H1 (cell line): ENCODE measurements at regions not wholly inside any gene's neighbourhood (a gene's known extent, or its start where the extent isn't known, plus 50 kb on each side); places are given as distances from the start of the nearest gene placed in this dataset.

ENCODE experiments used
- CTCF ChIA-PET: fragments of 300-600 bp; sonication (Branson Sonifier 250); formaldehyde crosslinking; loops from one replicate; lab custom pipeline; 2021; ENCODE audit not compliant: partially characterized antibody; lab: Charles Lee
- POLR2A ChIA-PET: fragments of 300-600 bp; sonication (Branson Sonifier 250); formaldehyde crosslinking; loops from one replicate; lab custom pipeline; 2021; ENCODE audit warnings: inconsistent platforms; ENCODE audit not compliant: partially characterized antibody; lab: Charles Lee
- DNase-seq, 2 experiments: peaks; one replicate each; pipeline versions ENCODE4 v3.0.0 to v3.0.0-alpha.2; 2010 to 2022; ENCODE audit warnings: low spot score in 2 of 2, low read depth in 1 of 2, mixed read lengths in 1 of 2
- FAIRE-seq: peaks from 2 replicates; lab custom pipeline; 2011; peaks lifted over from hg19 to GRCh38; lab: Jason Lieb, UNC
- H2AFZ ChIP-seq: 2 replicates; pipeline ENCODE4 v1.8.1; 2012; ENCODE audit warnings: low read length, inconsistent platforms
- H2AK5ac ChIP-seq: 2 replicates; pipeline ENCODE4 v1.6.1; 2013; ENCODE audit warnings: low read depth, low read length
- H2BK120ac ChIP-seq: replicated peaks from 2 replicates; pipeline ENCODE3; 2013; ENCODE audit warnings: low read depth, low read length, inconsistent platforms
- H2BK12ac ChIP-seq: 2 replicates; pipeline ENCODE4 v1.6.1; 2013; ENCODE audit warnings: low read depth, low read length
- H2BK15ac ChIP-seq: 2 replicates; pipeline ENCODE4 v1.6.1; 2013; ENCODE audit warnings: low read length
- H2BK20ac ChIP-seq: 2 replicates; pipeline ENCODE4 v1.6.1; 2013; ENCODE audit warnings: low read length
- H2BK5ac ChIP-seq: 2 replicates; pipeline ENCODE4 v1.6.1; 2013; ENCODE audit warnings: low read depth, low read length
- H3K14ac ChIP-seq: 2 replicates; pipeline ENCODE4 v1.6.1; 2013; ENCODE audit warnings: inconsistent platforms; ENCODE audit not compliant: insufficient read length
- H3K18ac ChIP-seq: 2 replicates; pipeline ENCODE4 v1.6.1; 2013; ENCODE audit warnings: low read length; ENCODE audit errors: extremely low read depth
- H3K23ac ChIP-seq: 2 replicates; pipeline ENCODE4 v1.6.1; 2013; ENCODE audit warnings: inconsistent platforms; ENCODE audit not compliant: insufficient read length
- H3K23me2 ChIP-seq: 2 replicates; pipeline ENCODE4 v1.6.1; 2013; ENCODE audit warnings: low read depth, low read length
- H3K27ac ChIP-seq: 2 replicates; pipeline ENCODE4 v1.6.1; 2011; ENCODE audit warnings: low read depth, low read length, inconsistent platforms
- H3K27me3 ChIP-seq, 4 experiments: replicated peaks in 1 of 4; 1 replicate in 1 of 4; 2 replicates in 3 of 4; pipeline versions ENCODE4 v1.6.1 to v1.8.1; 2011 to 2013; ENCODE audit warnings: low read length in 3 of 4, mild to moderate bottlenecking in 3 of 4, inconsistent platforms in 2 of 4, mixed read lengths in 2 of 4, moderate library complexity in 1 of 4; ENCODE audit not compliant: control insufficient read depth in 3 of 4, insufficient read depth in 3 of 4; ENCODE audit errors: extremely low read depth in 1 of 4
- H3K36me3 ChIP-seq, 4 experiments: 2 replicates each; pipeline versions ENCODE4 v1.6.1 to v1.8.1; 2011 to 2013; ENCODE audit warnings: mild to moderate bottlenecking in 4 of 4, low read length in 3 of 4, moderate library complexity in 2 of 4, control low read depth in 1 of 4, inconsistent platforms in 1 of 4; ENCODE audit not compliant: insufficient read depth in 4 of 4, control insufficient read depth in 2 of 4
- H3K4ac ChIP-seq: replicated peaks from 2 replicates; pipeline ENCODE3; 2013; ENCODE audit warnings: low read length, low read depth, mixed read lengths, inconsistent platforms; ENCODE audit not compliant: insufficient read length
- H3K4me1 ChIP-seq, 4 experiments: replicated peaks in 1 of 4; 1 replicate in 1 of 4; 2 replicates in 3 of 4; pipeline versions ENCODE4 v1.6.1 to v1.8.1; 2011 to 2013; ENCODE audit warnings: low read length in 3 of 4, inconsistent platforms in 2 of 4, mixed read lengths in 1 of 4; ENCODE audit not compliant: insufficient read depth in 4 of 4, control insufficient read depth in 3 of 4
- H3K4me2 ChIP-seq, 2 experiments: 2 replicates each; pipeline versions ENCODE4 v1.6.1 to v1.8.1; 2011 to 2013; ENCODE audit warnings: low read depth in 2 of 2, low read length in 2 of 2, control low read depth in 1 of 2, inconsistent platforms in 1 of 2, mild to moderate bottlenecking in 1 of 2; ENCODE audit not compliant: insufficient read depth in 1 of 2
- H3K4me3 ChIP-seq, 4 experiments: fragments of 200-600, 300-600 bp in 1 of 4; sonication (generic), shearing (Covaris generic), sonication (Bioruptor Twin) in 1 of 4; 2 replicates each; pipeline versions ENCODE4 v1.5.1 to v1.8.1; 2011 to 2016; ENCODE audit warnings: low read length in 4 of 4, low read depth in 3 of 4, control low read depth in 2 of 4, inconsistent platforms in 2 of 4, mild to moderate bottlenecking in 2 of 4, mixed read lengths in 1 of 4, moderate library complexity in 1 of 4; ENCODE audit not compliant: insufficient read depth in 2 of 4; ENCODE audit errors: extremely low read depth in 1 of 4
- H3K56ac ChIP-seq: replicated peaks from 2 replicates; pipeline ENCODE3; 2013; ENCODE audit warnings: low read depth, mild to moderate bottlenecking, mixed read lengths, low read length, inconsistent platforms; ENCODE audit not compliant: insufficient read length
- H3K79me1 ChIP-seq: 2 replicates; pipeline ENCODE4 v1.6.1; 2013; ENCODE audit warnings: low read depth, low read length, control low read depth
- H3K79me2 ChIP-seq, 2 experiments: 2 replicates each; pipeline versions ENCODE4 v1.6.1 to v1.8.1; 2012 to 2013; ENCODE audit warnings: low read length in 2 of 2, mild to moderate bottlenecking in 2 of 2, inconsistent platforms in 1 of 2; ENCODE audit not compliant: insufficient read depth in 2 of 2, control insufficient read depth in 1 of 2
- H3K9ac ChIP-seq, 4 experiments: replicated peaks in 1 of 4; 1 replicate in 1 of 4; 2 replicates in 3 of 4; pipeline versions ENCODE4 v1.6.1 to v1.8.1; 2011 to 2013; ENCODE audit warnings: low read depth in 3 of 4, low read length in 3 of 4, control low read depth in 2 of 4, mild to moderate bottlenecking in 2 of 4, moderate library complexity in 2 of 4, inconsistent platforms in 1 of 4; ENCODE audit errors: extremely low read depth in 1 of 4
- H3K9me3 ChIP-seq, 2 experiments: 2 replicates each; pipeline versions ENCODE4 v1.6.1 to v1.8.1; 2012 to 2013; ENCODE audit warnings: mild to moderate bottlenecking in 2 of 2, moderate library complexity in 2 of 2, control low read depth in 1 of 2, inconsistent platforms in 1 of 2, low read depth in 1 of 2, low read length in 1 of 2, mixed read lengths in 1 of 2; ENCODE audit not compliant: insufficient read depth in 2 of 2
- H4K20me1 ChIP-seq, 2 experiments: replicated peaks in 1 of 2; 2 replicates each; pipeline versions ENCODE3 to v1.8.1; 2011 to 2013; ENCODE audit warnings: inconsistent platforms in 2 of 2, low read length in 2 of 2, mild to moderate bottlenecking in 1 of 2; ENCODE audit not compliant: insufficient read depth in 2 of 2, control insufficient read depth in 1 of 2
- H4K5ac ChIP-seq: 2 replicates; pipeline ENCODE4 v1.6.1; 2013; ENCODE audit warnings: low read length, low read depth, mixed read lengths, inconsistent platforms; ENCODE audit not compliant: insufficient read length
- H4K8ac ChIP-seq: 2 replicates; pipeline ENCODE4 v1.8.0; 2013; ENCODE audit warnings: mild to moderate bottlenecking, moderate library complexity, low read length, inconsistent platforms; ENCODE audit not compliant: insufficient read depth; ENCODE audit errors: extremely low read depth
- H4K91ac ChIP-seq: replicated peaks from 2 replicates; pipeline ENCODE3; 2013; ENCODE audit warnings: low read length, mixed read lengths, inconsistent platforms; ENCODE audit not compliant: insufficient read length
- BCL11A ChIP-seq, 2 experiments: IDR thresholded peaks; one replicate each; pipeline ENCODE4 v1.6.1; 2011; ENCODE audit warnings: low read depth in 2 of 2, low read length in 2 of 2, mild to moderate bottlenecking in 2 of 2
- CBX5 ChIP-seq: fragments of 300-800, 300-1000 bp; sonication (generic); IDR thresholded peaks from 2 replicates; pipeline ENCODE4 v1.7.1; 2016; ENCODE audit warnings: antibody characterized with exemption, low read length, low read depth
- CHD2 ChIP-seq: IDR thresholded peaks from 2 replicates; pipeline ENCODE4 v1.6.1; 2012; ENCODE audit warnings: low read length, improper control_type of control experiment
- CREB1 ChIP-seq: IDR thresholded peaks from 2 replicates; pipeline ENCODE4 v1.6.1; 2012; ENCODE audit warnings: inconsistent platforms
- EP300 ChIP-seq, 2 experiments: IDR thresholded peaks; 1 replicate in 1 of 2; 2 replicates in 1 of 2; pipeline ENCODE4 v1.6.1; 2011 to 2012; ENCODE audit warnings: low read depth in 2 of 2, low read length in 2 of 2, mild to moderate bottlenecking in 2 of 2, borderline replicate concordance in 1 of 2, inconsistent platforms in 1 of 2, moderate library complexity in 1 of 2
- KDM4A ChIP-seq: IDR thresholded peaks from one replicate; pipeline ENCODE4 v1.7.1; 2012; ENCODE audit warnings: low read depth, mild to moderate bottlenecking, moderate library complexity, low read length, inconsistent platforms; ENCODE audit not compliant: severe bottlenecking
- NANOG ChIP-seq: IDR thresholded peaks from 2 replicates; pipeline ENCODE4 v1.6.1; 2011; ENCODE audit warnings: low read length, low read depth, mild to moderate bottlenecking, inconsistent platforms; ENCODE audit not compliant: insufficient read depth, poor library complexity, severe bottlenecking
- NRF1 ChIP-seq: IDR thresholded peaks from 2 replicates; pipeline ENCODE4 v1.6.1; 2011; ENCODE audit warnings: mild to moderate bottlenecking, low read depth, low read length, improper control_type of control experiment
- POLR2AphosphoS5 ChIP-seq: IDR thresholded peaks from 2 replicates; pipeline ENCODE4 v1.6.1; 2011; ENCODE audit warnings: low read depth, low read length
- RXRA ChIP-seq: IDR thresholded peaks from 2 replicates; pipeline ENCODE4 v1.6.1; 2011; ENCODE audit warnings: low read depth, mild to moderate bottlenecking, low read length, moderate library complexity; ENCODE audit not compliant: insufficient read depth
- SIN3A ChIP-seq, 2 experiments: IDR thresholded peaks in 1 of 2; conservative IDR thresholded peaks in 1 of 2; 2 replicates each; pipeline ENCODE4 v1.6.1; 2011 to 2012; ENCODE audit warnings: low read length in 2 of 2, improper control_type of control experiment in 1 of 2, low read depth in 1 of 2, mild to moderate bottlenecking in 1 of 2
- SP1 ChIP-seq: IDR thresholded peaks from 2 replicates; pipeline ENCODE4 v1.6.1; 2011; ENCODE audit warnings: low read depth, low read length
- SP4 ChIP-seq: IDR thresholded peaks from 2 replicates; pipeline ENCODE4 v1.6.1; 2012; ENCODE audit warnings: low read length, inconsistent platforms
- TCF12 ChIP-seq: IDR thresholded peaks from 2 replicates; pipeline ENCODE4 v1.6.1; 2011; ENCODE audit warnings: low read depth, mild to moderate bottlenecking, low read length
- WGBS, 2 experiments: shearing (Covaris generic) in 1 of 2; methylation state at CpG; one replicate each; pipeline versions ENCODE4 v1.1.6 to v1.1.7; 2013 to 2015; ENCODE audit warnings: low lambda C conversion rate in 2 of 2, mixed read lengths in 2 of 2, inconsistent platforms in 1 of 2, low coverage in 1 of 2, missing lambda C conversion rate in 1 of 2; ENCODE audit not compliant: insufficient replicate concordance in 2 of 2, insufficient coverage in 1 of 2, insufficient read length in 1 of 2; ENCODE audit errors: extremely low coverage in 1 of 2, missing lambda C conversion rate in 1 of 2; 5-methylcytosine and 5-hydroxymethylcytosine counted together

DNA sequence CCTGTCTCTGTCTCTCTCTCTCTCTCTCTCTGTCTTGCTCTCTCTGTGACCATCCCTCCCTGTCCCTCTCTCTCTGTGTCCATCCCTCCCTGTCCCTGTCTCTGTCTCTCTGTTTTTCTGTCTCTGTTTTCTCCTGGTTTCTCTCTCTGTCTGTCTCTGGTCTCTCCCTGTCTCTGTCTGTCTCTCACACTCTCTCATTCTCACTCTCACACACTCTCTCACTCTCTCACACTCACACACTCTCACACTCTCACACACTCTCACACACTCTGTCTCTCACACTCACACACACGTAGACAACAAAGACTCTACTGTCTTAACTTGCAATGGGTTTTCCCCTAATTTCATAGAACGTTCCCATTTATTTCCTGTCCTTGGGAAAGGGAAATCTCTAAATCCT, 299.5 kb downstream of the FOXL1 start:
- Histone ChIP-seq H4K20me1 (no peaks in the 10 kb centered on the region), H3K4me1 (no peaks in the 10 kb centered on the region), H3K14ac (no peak overlapping the region), H2BK15ac (no peak overlapping the region), H3K9me3 (peaks cover 3 to 4% of the 10 kb centered on the region in 2 experiments; a peak in 3 of 4 replicates), H3K79me1 (no peaks in the 10 kb centered on the region), H2BK5ac (no peak overlapping the region), H3K79me2 (no peaks in the 10 kb centered on the region), H3K36me3 (no peaks in the 10 kb centered on the region), H4K8ac (no peak overlapping the region), H2BK120ac (no peak overlapping the region), H3K23me2 (no peaks in the 10 kb centered on the region), H4K91ac (no peak overlapping the region), H3K4me3 (no peak overlapping the region), H2AFZ (no peak overlapping the region), H2BK20ac (no peak overlapping the region), H3K56ac (no peak overlapping the region), H3K27me3 (no peaks in the 10 kb centered on the region; a peak in 1 of 7 replicates), H2AK5ac (no peak overlapping the region), H3K9ac (no peak overlapping the region), H2BK12ac (no peak overlapping the region), H4K5ac (no peak overlapping the region), H3K4ac (no peak overlapping the region), H3K23ac (no peak overlapping the region), H3K4me2 (no peak overlapping the region), H3K27ac (no peak overlapping the region), H3K18ac (no peak overlapping the region)
- FAIRE-seq (no peak), DNase-seq (no peak)
- POLR2A ChIA-PET, result no interaction called here
- WGBS, 2 experiments, result 72 to 100% methylated on average over 1 to 2 of the region's 2 CpGs
- TF ChIP-seq CREB1, result no peak
- no peak for TF ChIP-seq NANOG
- no peak for TF ChIP-seq EP300 (IDR thresholded peaks at IDR 0.05; ENCODE audit: borderline replicate concordance in 1 of 2, low read depth in 2 of 2, low read length in 2 of 2)
- TF ChIP-seq TCF12, result no peak
- TF ChIP-seq SIN3A (conservative IDR thresholded peaks at IDR 0.05 in 1 of 2, IDR thresholded peaks at IDR 0.05 in 1 of 2; ENCODE audit: low read depth in 1 of 2, low read length in 2 of 2), result no peak
- no peak for TF ChIP-seq SP4
- TF ChIP-seq CHD2, result no peak
- TF ChIP-seq RXRA, result no peak
- TF ChIP-seq SP1, result no peak
- no peak for TF ChIP-seq KDM4A
- no peak for TF ChIP-seq BCL11A (IDR thresholded peaks at IDR 0.05; ENCODE audit: low read depth in 2 of 2, low read length in 2 of 2)
- TF ChIP-seq CBX5, result no peak
- TF ChIP-seq NRF1, result no peak
- no peak for TF ChIP-seq POLR2AphosphoS5
- CTCF ChIA-PET, result interaction anchor here (0.6 to 1.5 kb wide), 2 partner anchors 52 to 313 kb away, joined by 3 to 4 read pairs; no protein-coding TSS in a partner anchor
